ENCODE measurements at regions not wholly inside any gene's neighbourhood (a gene's known extent, or its start where the extent isn't known, plus 50 kb on each side); places are given as distances from the start of the nearest gene placed in this dataset.

GRCh38 chr15:81511138-81511537 lies 137.1 kb upstream of the TMC3 start:
- TF ChIP-seq POLR2A (IDR thresholded peaks at IDR 0.05; ENCODE audit: extremely low read depth, insufficient read length) (no peak), MAX (IDR thresholded peaks at IDR 0.05; ENCODE audit: low read depth, low read length) (no peak), CTCF (IDR thresholded peaks at IDR 0.05; ENCODE audit: low read depth, low read length) (no peak), MYC (IDR thresholded peaks at IDR 0.05; ENCODE audit: low read depth, low read length) (no peak)
- DNase-seq (ENCODE audit: low read depth): no peak

GRCh38 chr15:81507831-81508230 lies 133.8 kb upstream of the TMC3 start:
- TF ChIP-seq MYC (IDR thresholded peaks at IDR 0.05; ENCODE audit: low read depth, low read length): no peak
- TF ChIP-seq CTCF (IDR thresholded peaks at IDR 0.05; ENCODE audit: low read depth, low read length): no peak
- no peak for TF ChIP-seq POLR2A (IDR thresholded peaks at IDR 0.05; ENCODE audit: extremely low read depth, insufficient read length)
- no peak for DNase-seq (ENCODE audit: low read depth)
- no peak overlapping the region for H3K4me3 ChIP-seq (ENCODE audit: low read depth, low read length)

More at GRCh38 chr15:81511138-81511537, 137.1 kb upstream of the TMC3 start:
- no peak overlapping the region for H3K4me3 ChIP-seq (ENCODE audit: low read depth, low read length)

- H3K4me3 ChIP-seq (ENCODE audit: low read depth, low read length): no peak overlapping the region
- no peak for DNase-seq (ENCODE audit: low read depth)
- TF ChIP-seq CTCF (IDR thresholded peaks at IDR 0.05; ENCODE audit: low read depth, low read length) (no peak), MAX (IDR thresholded peaks at IDR 0.05; ENCODE audit: low read depth, low read length) (no peak), MYC (IDR thresholded peaks at IDR 0.05; ENCODE audit: low read depth, low read length) (no peak), POLR2A (IDR thresholded peaks at IDR 0.05; ENCODE audit: extremely low read depth, insufficient read length) (no peak)
These were observed 132.9 kb upstream of the TMC3 start for GRCh38 chr15:81506936-81507335.

GRCh38 chr15:81506071-81506470 lies 132.1 kb upstream of the TMC3 start:
- DNase-seq (ENCODE audit: low read depth): no peak
- TF ChIP-seq MYC (IDR thresholded peaks at IDR 0.05; ENCODE audit: low read depth, low read length): no peak
- TF ChIP-seq MAX (IDR thresholded peaks at IDR 0.05; ENCODE audit: low read depth, low read length): no peak
- TF ChIP-seq CTCF (IDR thresholded peaks at IDR 0.05; ENCODE audit: low read depth, low read length): no peak
- no peak for TF ChIP-seq POLR2A (IDR thresholded peaks at IDR 0.05; ENCODE audit: extremely low read depth, insufficient read length)
- H3K4me3 ChIP-seq (ENCODE audit: low read depth, low read length): no peak overlapping the region

GRCh38 chr15:81504170-81504905 lies 130.3 kb upstream of the TMC3 start:
- DNase-seq (ENCODE audit: low read depth): no peak
- TF ChIP-seq CTCF (IDR thresholded peaks at IDR 0.05; ENCODE audit: low read depth, low read length) (no peak), MYC (IDR thresholded peaks at IDR 0.05; ENCODE audit: low read depth, low read length) (no peak)
- no peak overlapping the region for H3K4me3 ChIP-seq (ENCODE audit: low read depth, low read length)

GRCh38 chr15:81502439-81502838 lies 128.4 kb upstream of the TMC3 start:
- TF ChIP-seq CTCF (IDR thresholded peaks at IDR 0.05; ENCODE audit: low read depth, low read length): no peak
- no peak for TF ChIP-seq MAX (IDR thresholded peaks at IDR 0.05; ENCODE audit: low read depth, low read length)
- TF ChIP-seq MYC (IDR thresholded peaks at IDR 0.05; ENCODE audit: low read depth, low read length): no peak
- TF ChIP-seq POLR2A (IDR thresholded peaks at IDR 0.05; ENCODE audit: extremely low read depth, insufficient read length): no peak
- no peak overlapping the region for H3K4me3 ChIP-seq (ENCODE audit: low read depth, low read length)
- no peak for DNase-seq (ENCODE audit: low read depth)

All from NB4 (cell line).